Forelimb muscle (tissue), 1 donor: ENCODE measurements at regions not wholly inside any gene's neighbourhood (a gene's known extent, or its start where the extent isn't known, plus 50 kb on each side); places are given as distances from the start of the nearest gene placed in this dataset.
"Not testable (repeated sequence)": the region's sequence is repeated elsewhere in the genome, so short reads cannot be mapped to it uniquely, and the experiment has no call there.

Experiments used
- DNase-seq: peaks from one replicate; pipeline ENCODE4 v3.0.0-alpha.2; 2013; ENCODE audit warnings: low read depth

GRCh38 chr15:29511663-29512062 is 242.0 kb upstream of the NSMCE3 start:
- no peak for DNase-seq

GRCh38 chr15:29505535-29505934 is 235.9 kb upstream of the NSMCE3 start:
- DNase-seq = not testable (repeated sequence)

GRCh38 chr15:29490747-29491471 is 221.3 kb upstream of the NSMCE3 start:
- no peak for DNase-seq

- no peak for DNase-seq
Measured at GRCh38 chr15:29480949-29481348, 211.3 kb upstream of the NSMCE3 start.

GRCh38 chr15:29480278-29480677 is 210.7 kb upstream of the NSMCE3 start:
- no peak for DNase-seq

GRCh38 chr15:29477256-29477655 is 207.6 kb upstream of the NSMCE3 start:
- no peak for DNase-seq

- no peak for DNase-seq
Measured at GRCh38 chr15:29476503-29477080, 207.0 kb upstream of the NSMCE3 start.

- DNase-seq = no peak
Measured at GRCh38 chr15:29475096-29475495, 205.5 kb upstream of the NSMCE3 start.

GRCh38 chr15:29473621-29474105 is 204.0 kb upstream of the NSMCE3 start:
- DNase-seq = no peak

GRCh38 chr15:29472901-29473445 is 203.4 kb upstream of the NSMCE3 start:
- DNase-seq = no peak

GRCh38 chr15:29471757-29472156 is 202.1 kb upstream of the NSMCE3 start:
- no peak for DNase-seq

- no peak for DNase-seq
Measured at GRCh38 chr15:29471306-29471705, 201.7 kb upstream of the NSMCE3 start.

- DNase-seq = no peak
Measured at GRCh38 chr15:29470794-29471193, 201.2 kb upstream of the NSMCE3 start.

- no peak for DNase-seq
Measured at GRCh38 chr15:29470311-29470710, 200.7 kb upstream of the NSMCE3 start.

- DNase-seq = no peak
Measured at GRCh38 chr15:29468899-29469298, 199.3 kb upstream of the NSMCE3 start.

- DNase-seq = no peak
Measured at GRCh38 chr15:29467091-29467490, 197.5 kb upstream of the NSMCE3 start.

GRCh38 chr15:29466292-29466691 is 196.7 kb upstream of the NSMCE3 start:
- DNase-seq = no peak

- no peak for DNase-seq
Measured at GRCh38 chr15:29465816-29466215, 196.2 kb upstream of the NSMCE3 start.

GRCh38 chr15:29465196-29465595 is 195.6 kb upstream of the NSMCE3 start:
- no peak for DNase-seq

- DNase-seq = no peak
Measured at GRCh38 chr15:29461877-29462276, 192.3 kb upstream of the NSMCE3 start.

GRCh38 chr15:29458361-29458760 is 188.7 kb upstream of the NSMCE3 start:
- no peak for DNase-seq

- DNase-seq = no peak
Measured at GRCh38 chr15:29457729-29458128, 188.1 kb upstream of the NSMCE3 start.

- no peak for DNase-seq
Measured at GRCh38 chr15:29456964-29457363, 187.3 kb upstream of the NSMCE3 start.
